Activated T-cell treated with anti-CD3 and anti-CD28 coated beads for 4 hours (primary cell): ENCODE measurements at regions not wholly inside any gene's neighbourhood (a gene's known extent, or its start where the extent isn't known, plus 50 kb on each side); places are given as distances from the start of the nearest gene placed in this dataset.
"Not testable (repeated sequence)": the region's sequence is repeated elsewhere in the genome, so short reads cannot be mapped to it uniquely, and the experiment has no call there.

Experiments
- DNase-seq: peaks from one replicate; pipeline ENCODE4 v3.0.0-alpha.2; 2020

- not testable (repeated sequence) for DNase-seq
Measured at GRCh38 chr16:86078711-86079110, 179.7 kb downstream of the IRF8 start.

- DNase-seq: no peak
Measured at GRCh38 chr16:86079255-86079885, 180.4 kb downstream of the IRF8 start.

- no peak for DNase-seq
Measured at GRCh38 chr16:86080131-86080875, 181.3 kb downstream of the IRF8 start.

- DNase-seq: no peak
Measured at GRCh38 chr16:86080982-86081381, 182.0 kb downstream of the IRF8 start.

GRCh38 chr16:86082418-86083030 lies 183.6 kb downstream of the IRF8 start:
- DNase-seq: no peak

GRCh38 chr16:86083382-86084002 lies 184.5 kb downstream of the IRF8 start:
- no peak for DNase-seq

- no peak for DNase-seq
Measured at GRCh38 chr16:86085161-86085611, 186.2 kb downstream of the IRF8 start.

- no peak for DNase-seq
Measured at GRCh38 chr16:86085795-86086194, 186.8 kb downstream of the IRF8 start.

- no peak for DNase-seq
Measured at GRCh38 chr16:86086471-86086870, 187.5 kb downstream of the IRF8 start.

GRCh38 chr16:86087011-86087895 lies 188.3 kb downstream of the IRF8 start:
- no peak for DNase-seq

- no peak for DNase-seq
Measured at GRCh38 chr16:86087896-86088230, 188.9 kb downstream of the IRF8 start.

GRCh38 chr16:86088287-86088686 lies 189.3 kb downstream of the IRF8 start:
- no peak for DNase-seq

- no peak for DNase-seq
Measured at GRCh38 chr16:86088816-86089215, 189.9 kb downstream of the IRF8 start.

- no peak for DNase-seq
Measured at GRCh38 chr16:86089334-86089900, 190.5 kb downstream of the IRF8 start.

GRCh38 chr16:86089991-86090390 lies 191.0 kb downstream of the IRF8 start:
- no peak for DNase-seq

GRCh38 chr16:86090461-86091170 lies 191.7 kb downstream of the IRF8 start:
- no peak for DNase-seq

GRCh38 chr16:86091976-86092375 lies 193.0 kb downstream of the IRF8 start:
- DNase-seq: no peak

GRCh38 chr16:86092586-86093480 lies 193.9 kb downstream of the IRF8 start:
- DNase-seq: no peak

- no peak for DNase-seq
Measured at GRCh38 chr16:86093801-86094750, 195.1 kb downstream of the IRF8 start.
